Activated CD4-positive, alpha-beta memory T cell treated with anti-CD3 and anti-CD28 coated beads for 36 hours (primary cell): ENCODE measurements at regions not wholly inside any gene's neighbourhood (a gene's known extent, or its start where the extent isn't known, plus 50 kb on each side); places are given as distances from the start of the nearest gene placed in this dataset.

Source experiments
- CTCF ChIA-PET: fragments of 350-600 bp; sonication (Branson Sonifier 250); formaldehyde crosslinking; loops from one replicate; lab custom pipeline; 2021; ENCODE audit warnings: antibody characterized with exemption, inconsistent platforms; lab: Charles Lee
- POLR2A ChIA-PET: fragments of 350-600 bp; sonication (Branson Sonifier 250); formaldehyde crosslinking; loops from one replicate; lab custom pipeline; 2021; ENCODE audit warnings: antibody characterized with exemption; lab: Charles Lee
- DNase-seq: peaks from one replicate; pipeline ENCODE4 v3.0.0-alpha.2; 2020
- H3K27ac Mint-ChIP-seq: one replicate; pipeline ENCODE4 v1.8.0; 2021; ENCODE audit warnings: mixed read lengths
- H3K27me3 Mint-ChIP-seq: one replicate; pipeline ENCODE4 v1.8.0; 2021; ENCODE audit warnings: mixed read lengths
- H3K36me3 Mint-ChIP-seq: one replicate; pipeline ENCODE4 v1.8.0; 2021; ENCODE audit warnings: mixed read lengths
- H3K4me1 Mint-ChIP-seq: one replicate; pipeline ENCODE4 v1.8.0; 2021; ENCODE audit warnings: low read depth, mixed read lengths
- H3K4me3 Mint-ChIP-seq: one replicate; pipeline ENCODE4 v1.8.0; 2021; ENCODE audit warnings: mild to moderate bottlenecking, mixed read lengths
- H3K9me3 Mint-ChIP-seq: one replicate; pipeline ENCODE4 v1.8.0; 2021; ENCODE audit warnings: mixed read lengths
- intact Hi-C: fragments of 100-400 bp; cut with micrococcal nuclease; formaldehyde crosslinking; loops from one replicate; pipeline ENCODE4 v1.15.1; 2023

- DNase-seq, result no peak
- Mint-ChIP-seq H3K36me3 (no peaks in the 10 kb centered on the region), H3K27me3 (no peaks in the 10 kb centered on the region), H3K9me3 (peaks cover 32% of the 10 kb centered on the region), H3K4me1 (no peaks in the 10 kb centered on the region), H3K4me3 (no peak overlapping the region), H3K27ac (no peak overlapping the region)
- intact Hi-C loops, result no loop called here
- ChIA-PET POLR2A (no interaction called here), CTCF (no interaction called here)
Observed at GRCh38 chr14:82138431-82138830, 604.8 kb upstream of the SEL1L start.

GRCh38 chr14:82146846-82147245, 613.2 kb upstream of the SEL1L start:
- Mint-ChIP-seq H3K9me3 (peaks cover 7% of the 10 kb centered on the region), H3K4me3 (no peak overlapping the region), H3K36me3 (no peaks in the 10 kb centered on the region), H3K4me1 (no peaks in the 10 kb centered on the region), H3K27ac (no peak overlapping the region), H3K27me3 (no peaks in the 10 kb centered on the region)
- ChIA-PET POLR2A (no interaction called here), CTCF (no interaction called here)
- intact Hi-C loops, result no loop called here
- DNase-seq, result no peak

GRCh38 chr14:82153689-82154088, 620.0 kb upstream of the SEL1L start:
- Mint-ChIP-seq H3K36me3 (no peaks in the 10 kb centered on the region), H3K9me3 (no peaks in the 10 kb centered on the region), H3K4me1 (no peaks in the 10 kb centered on the region), H3K27me3 (no peaks in the 10 kb centered on the region), H3K4me3 (no peak overlapping the region), H3K27ac (no peak overlapping the region)
- POLR2A ChIA-PET, result no interaction called here
- CTCF ChIA-PET, result no interaction called here
- no peak for DNase-seq
- intact Hi-C loops, result no loop called here

- POLR2A ChIA-PET, result no interaction called here
- intact Hi-C loops, result no loop called here
- no peaks in the 10 kb centered on the region for H3K4me1 Mint-ChIP-seq
- peaks cover 5% of the 10 kb centered on the region for H3K9me3 Mint-ChIP-seq
- H3K27me3 Mint-ChIP-seq, result no peaks in the 10 kb centered on the region
- CTCF ChIA-PET, result no interaction called here
- H3K36me3 Mint-ChIP-seq, result no peaks in the 10 kb centered on the region
- no peak for DNase-seq
- H3K27ac Mint-ChIP-seq, result no peak overlapping the region
- no peak overlapping the region for H3K4me3 Mint-ChIP-seq
Observed at GRCh38 chr14:82159624-82160023, 626.0 kb upstream of the SEL1L start.

GRCh38 chr14:82180139-82180538, 646.5 kb upstream of the SEL1L start:
- no peaks in the 10 kb centered on the region for H3K4me1 Mint-ChIP-seq
- ChIA-PET CTCF (no interaction called here), POLR2A (no interaction called here)
- H3K27me3 Mint-ChIP-seq, result no peaks in the 10 kb centered on the region
- no peak overlapping the region for H3K4me3 Mint-ChIP-seq
- H3K36me3 Mint-ChIP-seq, result no peaks in the 10 kb centered on the region
- no peak overlapping the region for H3K27ac Mint-ChIP-seq
- intact Hi-C loops, result no loop called here
- H3K9me3 Mint-ChIP-seq, result peaks cover 11% of the 10 kb centered on the region
- no peak for DNase-seq

- Mint-ChIP-seq H3K4me1 (no peaks in the 10 kb centered on the region), H3K9me3 (peaks cover 18% of the 10 kb centered on the region), H3K36me3 (no peaks in the 10 kb centered on the region), H3K4me3 (no peak overlapping the region), H3K27ac (no peak overlapping the region), H3K27me3 (no peaks in the 10 kb centered on the region)
- POLR2A ChIA-PET, result no interaction called here
- intact Hi-C loops, result no loop called here
- DNase-seq, result no peak
- CTCF ChIA-PET, result no interaction called here
Observed at GRCh38 chr14:82182646-82183045, 649.0 kb upstream of the SEL1L start.

- no peaks in the 10 kb centered on the region for H3K36me3 Mint-ChIP-seq
- no peak overlapping the region for H3K4me3 Mint-ChIP-seq
- peaks cover 19% of the 10 kb centered on the region for H3K9me3 Mint-ChIP-seq
- H3K27ac Mint-ChIP-seq, result no peak overlapping the region
- intact Hi-C loops, result no loop called here
- H3K27me3 Mint-ChIP-seq, result no peaks in the 10 kb centered on the region
- ChIA-PET CTCF (no interaction called here), POLR2A (no interaction called here)
- no peak for DNase-seq
- no peaks in the 10 kb centered on the region for H3K4me1 Mint-ChIP-seq
Observed at GRCh38 chr14:82190742-82191141, 657.1 kb upstream of the SEL1L start.

GRCh38 chr14:82192387-82192786, 658.7 kb upstream of the SEL1L start:
- Mint-ChIP-seq H3K36me3 (no peaks in the 10 kb centered on the region), H3K27ac (no peak overlapping the region), H3K9me3 (peaks cover 9% of the 10 kb centered on the region), H3K27me3 (no peaks in the 10 kb centered on the region), H3K4me3 (no peak overlapping the region), H3K4me1 (no peaks in the 10 kb centered on the region)
- ChIA-PET CTCF (no interaction called here), POLR2A (no interaction called here)
- no peak for DNase-seq
- intact Hi-C loops, result no loop called here

- no peak for DNase-seq
- Mint-ChIP-seq H3K4me3 (no peak overlapping the region), H3K36me3 (no peaks in the 10 kb centered on the region), H3K27me3 (no peaks in the 10 kb centered on the region), H3K27ac (no peak overlapping the region), H3K9me3 (peaks cover 12% of the 10 kb centered on the region), H3K4me1 (no peaks in the 10 kb centered on the region)
- ChIA-PET POLR2A (no interaction called here), CTCF (no interaction called here)
- intact Hi-C loops, result no loop called here
Observed at GRCh38 chr14:82223276-82223675, 689.6 kb upstream of the SEL1L start.

- Mint-ChIP-seq H3K27me3 (no peaks in the 10 kb centered on the region), H3K4me1 (no peaks in the 10 kb centered on the region)
- POLR2A ChIA-PET, result no interaction called here
Observed at GRCh38 chr14:82224610-82225009, 691.0 kb upstream of the SEL1L start.

GRCh38 chr14:82230748-82231147, 697.1 kb upstream of the SEL1L start:
- Mint-ChIP-seq H3K27ac (no peak overlapping the region), H3K9me3 (peaks cover 25% of the 10 kb centered on the region), H3K36me3 (no peaks in the 10 kb centered on the region), H3K4me1 (no peaks in the 10 kb centered on the region), H3K27me3 (no peaks in the 10 kb centered on the region), H3K4me3 (no peak overlapping the region)
- ChIA-PET POLR2A (no interaction called here), CTCF (no interaction called here)
- no peak for DNase-seq
- intact Hi-C loops, result no loop called here

More at GRCh38 chr14:82224610-82225009, 691.0 kb upstream of the SEL1L start:
- CTCF ChIA-PET, result no interaction called here
- Mint-ChIP-seq H3K9me3 (peaks cover 8% of the 10 kb centered on the region), H3K27ac (no peak overlapping the region), H3K36me3 (no peaks in the 10 kb centered on the region), H3K4me3 (no peak overlapping the region)
- intact Hi-C loops, result no loop called here
- DNase-seq, result no peak

- intact Hi-C loops, result no loop called here
- Mint-ChIP-seq H3K4me3 (no peak overlapping the region), H3K9me3 (peaks cover 31% of the 10 kb centered on the region), H3K27ac (no peak overlapping the region), H3K27me3 (no peaks in the 10 kb centered on the region), H3K4me1 (no peaks in the 10 kb centered on the region), H3K36me3 (no peaks in the 10 kb centered on the region)
- POLR2A ChIA-PET, result no interaction called here
- CTCF ChIA-PET, result no interaction called here
- DNase-seq, result no peak
Observed at GRCh38 chr14:82238649-82239048, 705.0 kb upstream of the SEL1L start.

GRCh38 chr14:82239223-82239622, 705.6 kb upstream of the SEL1L start:
- H3K4me1 Mint-ChIP-seq, result no peaks in the 10 kb centered on the region
- no peak overlapping the region for H3K4me3 Mint-ChIP-seq
- H3K27me3 Mint-ChIP-seq, result no peaks in the 10 kb centered on the region
- POLR2A ChIA-PET, result no interaction called here
- CTCF ChIA-PET, result no interaction called here
- no peaks in the 10 kb centered on the region for H3K36me3 Mint-ChIP-seq
- no peak for DNase-seq
- H3K27ac Mint-ChIP-seq, result no peak overlapping the region
- H3K9me3 Mint-ChIP-seq, result peaks cover 25% of the 10 kb centered on the region
- intact Hi-C loops, result no loop called here

GRCh38 chr14:82244791-82245190, 711.1 kb upstream of the SEL1L start:
- POLR2A ChIA-PET, result no interaction called here

More at GRCh38 chr14:82244791-82245190, 711.1 kb upstream of the SEL1L start:
- CTCF ChIA-PET, result no interaction called here
- intact Hi-C loops, result no loop called here
- Mint-ChIP-seq H3K27me3 (no peaks in the 10 kb centered on the region), H3K4me3 (no peak overlapping the region), H3K9me3 (peaks cover 7% of the 10 kb centered on the region), H3K4me1 (no peaks in the 10 kb centered on the region), H3K36me3 (no peaks in the 10 kb centered on the region), H3K27ac (no peak overlapping the region)
- DNase-seq, result no peak
